ELR (cell line): ENCODE measurements at regions not wholly inside any gene's neighbourhood (a gene's known extent, or its start where the extent isn't known, plus 50 kb on each side); places are given as distances from the start of the nearest gene placed in this dataset.

Source experiments
- DNase-seq: peaks from one replicate; pipeline ENCODE4 v3.0.0-alpha.2; 2015; ENCODE audit warnings: low read depth

- DNase-seq, result no peak
Observed at GRCh38 chr16:62564291-62564690, 528.1 kb upstream of the CDH8 start.

- no peak for DNase-seq
Observed at GRCh38 chr16:62562121-62562520, 525.9 kb upstream of the CDH8 start.

- no peak for DNase-seq
Observed at GRCh38 chr16:62549875-62550274, 513.6 kb upstream of the CDH8 start.

- no peak for DNase-seq
Observed at GRCh38 chr16:62548095-62548494, 511.9 kb upstream of the CDH8 start.

- no peak for DNase-seq
Observed at GRCh38 chr16:62546701-62547100, 510.5 kb upstream of the CDH8 start.

- no peak for DNase-seq
Observed at GRCh38 chr16:62545039-62545438, 508.8 kb upstream of the CDH8 start.

- DNase-seq, result no peak
Observed at GRCh38 chr16:62543516-62543915, 507.3 kb upstream of the CDH8 start.

- no peak for DNase-seq
Observed at GRCh38 chr16:62539657-62540056, 503.4 kb upstream of the CDH8 start.

- no peak for DNase-seq
Observed at GRCh38 chr16:62530426-62530825, 494.2 kb upstream of the CDH8 start.

GRCh38 chr16:62516001-62516400 is 479.8 kb upstream of the CDH8 start:
- no peak for DNase-seq

- no peak for DNase-seq
Observed at GRCh38 chr16:62503073-62503472, 466.8 kb upstream of the CDH8 start.

GRCh38 chr16:62478903-62479458 is 442.7 kb upstream of the CDH8 start:
- no peak for DNase-seq

GRCh38 chr16:62477796-62478195 is 441.6 kb upstream of the CDH8 start:
- no peak for DNase-seq

GRCh38 chr16:62475573-62475972 is 439.3 kb upstream of the CDH8 start:
- no peak for DNase-seq

- no peak for DNase-seq
Observed at GRCh38 chr16:62462971-62463370, 426.7 kb upstream of the CDH8 start.

- no peak for DNase-seq
Observed at GRCh38 chr16:62450291-62450690, 414.1 kb upstream of the CDH8 start.

- no peak for DNase-seq
Observed at GRCh38 chr16:62445909-62446308, 409.7 kb upstream of the CDH8 start.

GRCh38 chr16:62424206-62424605 is 388.0 kb upstream of the CDH8 start:
- no peak for DNase-seq

GRCh38 chr16:62408760-62409159 is 372.5 kb upstream of the CDH8 start:
- DNase-seq, result no peak

GRCh38 chr16:62406387-62406786 is 370.1 kb upstream of the CDH8 start:
- no peak for DNase-seq

GRCh38 chr16:62404842-62405611 is 368.8 kb upstream of the CDH8 start:
- DNase-seq, result no peak

- no peak for DNase-seq
Observed at GRCh38 chr16:62392698-62393097, 356.5 kb upstream of the CDH8 start.

- no peak for DNase-seq
Observed at GRCh38 chr16:62391940-62392339, 355.7 kb upstream of the CDH8 start.

GRCh38 chr16:62391134-62391533 is 354.9 kb upstream of the CDH8 start:
- DNase-seq, result no peak
